Left kidney (tissue), 1 donor: ENCODE measurements at regions not wholly inside any gene's neighbourhood (a gene's known extent, or its start where the extent isn't known, plus 50 kb on each side); places are given as distances from the start of the nearest gene placed in this dataset.
"Not testable (repeated sequence)": the region's sequence is repeated elsewhere in the genome, so short reads cannot be mapped to it uniquely, and the experiment has no call there.

Experiments
- DNase-seq: peaks from one replicate; pipeline ENCODE4 v3.0.0-alpha.2; 2013

DNA sequence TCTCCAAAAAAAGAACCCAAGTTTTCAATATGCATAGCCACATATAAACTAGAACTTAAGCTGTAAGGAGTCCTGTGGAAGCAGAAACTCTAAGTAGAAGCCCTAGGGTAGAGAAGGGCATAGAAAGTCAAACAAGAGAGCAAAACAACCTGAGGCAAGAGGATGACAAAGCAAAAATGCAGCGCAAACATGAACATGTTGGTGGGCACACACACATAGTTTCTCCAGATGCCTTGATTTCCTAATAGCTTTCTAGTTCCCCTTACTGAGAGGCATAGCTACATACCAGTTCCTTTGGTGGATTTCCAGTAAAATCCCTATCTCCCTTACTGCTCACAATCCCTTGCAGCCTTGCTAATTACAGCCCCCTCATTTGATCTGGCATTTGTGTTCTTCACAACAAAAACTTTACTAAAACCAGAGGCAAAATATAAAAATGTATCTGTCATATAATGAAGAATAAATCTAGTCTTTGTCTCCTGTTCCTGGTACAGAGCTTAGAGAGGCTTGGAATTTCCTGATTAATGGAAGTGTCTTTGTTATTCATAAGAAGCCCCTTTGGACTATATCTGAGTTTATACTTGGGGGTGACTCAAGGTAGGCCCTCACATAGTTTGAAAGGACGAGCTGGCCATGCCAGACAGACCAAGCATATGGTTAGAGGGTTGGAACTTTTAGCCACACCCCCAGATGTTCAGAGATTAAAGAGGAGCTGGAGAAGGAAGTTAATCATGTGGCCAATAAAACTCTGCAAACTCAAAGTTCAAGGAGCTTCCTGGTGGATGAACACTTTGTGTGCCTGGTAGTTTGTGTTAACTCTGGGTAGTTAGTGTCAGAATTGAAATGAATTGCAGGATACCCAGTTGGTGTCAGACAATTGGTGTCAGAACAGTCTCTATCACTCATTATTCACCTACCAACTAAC is 52.7 kb upstream of the ZCCHC13 start:
- no peak for DNase-seq

DNA sequence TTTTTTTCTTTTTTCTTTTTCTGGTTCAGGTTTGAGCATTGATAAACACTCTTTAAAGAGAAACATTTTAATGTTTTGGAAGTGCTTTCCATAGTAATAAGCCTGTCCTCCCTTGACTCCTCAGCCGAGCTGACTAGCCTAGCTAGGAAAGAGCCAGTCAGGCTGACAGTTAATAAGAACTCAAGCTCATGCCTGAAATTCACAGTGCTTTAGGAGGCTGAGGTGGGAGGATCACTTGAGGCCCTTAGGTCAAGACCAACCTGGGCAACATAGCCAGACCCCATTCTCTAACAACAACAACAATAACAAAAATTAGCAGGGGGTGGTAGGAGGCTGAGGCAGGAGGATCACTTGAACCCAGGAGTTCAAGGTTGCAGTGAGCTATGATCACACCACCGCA is 53.4 kb upstream of the ZCCHC13 start:
- no peak for DNase-seq

DNA sequence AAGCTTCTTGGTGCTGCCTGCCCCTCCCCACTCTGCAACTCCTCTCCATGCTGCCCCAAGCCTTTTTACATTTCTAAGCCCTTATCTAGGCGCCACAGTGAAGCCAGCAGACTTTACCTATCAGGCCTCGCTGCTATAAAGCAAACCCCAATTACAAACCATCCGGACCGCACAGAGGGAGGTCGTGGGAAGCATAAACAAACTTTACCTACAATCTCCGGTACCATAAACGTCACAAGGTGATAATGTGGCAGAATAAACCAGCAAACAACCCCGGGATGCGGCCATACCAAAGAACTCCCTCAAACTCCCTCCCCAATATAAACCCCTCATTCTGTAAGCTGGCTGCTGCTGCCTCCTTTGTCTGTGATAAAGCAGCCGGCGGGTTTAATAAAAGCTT is 54.0 kb upstream of the ZCCHC13 start:
- no peak for DNase-seq

DNA sequence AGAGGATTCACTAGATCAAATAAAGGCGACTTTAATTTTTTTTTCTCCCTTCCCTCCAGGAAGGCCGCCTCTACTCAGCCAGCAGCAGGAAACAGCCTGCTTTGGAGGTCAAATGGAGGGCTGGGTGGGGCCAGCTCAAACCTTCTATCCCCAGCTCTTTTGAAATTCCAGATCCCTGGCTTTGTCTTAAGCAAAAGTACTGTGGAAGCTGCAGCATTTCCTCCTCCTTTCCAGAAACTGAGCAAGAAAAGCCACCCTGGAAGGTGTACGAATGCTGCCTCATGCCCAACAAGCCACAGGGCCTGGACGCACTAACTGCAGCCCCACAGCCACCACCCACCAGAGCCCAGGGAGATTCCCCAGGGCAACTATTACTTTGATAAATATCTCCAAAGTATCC is 55.1 kb upstream of the ZCCHC13 start:
- DNase-seq, result no peak

DNA sequence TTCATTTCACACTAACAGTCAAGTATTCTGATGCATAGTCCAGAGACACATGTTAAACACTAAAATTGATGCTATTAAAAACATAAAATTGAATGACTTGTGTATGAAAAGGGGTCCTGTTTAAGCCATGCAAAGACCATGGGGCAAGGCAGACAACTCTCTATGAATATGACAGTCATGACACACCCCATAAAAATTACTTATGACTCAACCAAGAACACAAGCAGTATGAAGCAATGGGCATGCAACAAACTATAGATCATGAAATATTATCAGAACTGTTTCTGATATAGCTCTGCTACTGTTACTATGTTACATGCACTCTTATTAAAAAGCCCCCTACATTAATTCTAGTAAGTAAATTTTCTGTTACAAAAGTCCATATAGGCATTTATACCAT is 57.5 kb upstream of the ZCCHC13 start:
- DNase-seq, result no peak

DNA sequence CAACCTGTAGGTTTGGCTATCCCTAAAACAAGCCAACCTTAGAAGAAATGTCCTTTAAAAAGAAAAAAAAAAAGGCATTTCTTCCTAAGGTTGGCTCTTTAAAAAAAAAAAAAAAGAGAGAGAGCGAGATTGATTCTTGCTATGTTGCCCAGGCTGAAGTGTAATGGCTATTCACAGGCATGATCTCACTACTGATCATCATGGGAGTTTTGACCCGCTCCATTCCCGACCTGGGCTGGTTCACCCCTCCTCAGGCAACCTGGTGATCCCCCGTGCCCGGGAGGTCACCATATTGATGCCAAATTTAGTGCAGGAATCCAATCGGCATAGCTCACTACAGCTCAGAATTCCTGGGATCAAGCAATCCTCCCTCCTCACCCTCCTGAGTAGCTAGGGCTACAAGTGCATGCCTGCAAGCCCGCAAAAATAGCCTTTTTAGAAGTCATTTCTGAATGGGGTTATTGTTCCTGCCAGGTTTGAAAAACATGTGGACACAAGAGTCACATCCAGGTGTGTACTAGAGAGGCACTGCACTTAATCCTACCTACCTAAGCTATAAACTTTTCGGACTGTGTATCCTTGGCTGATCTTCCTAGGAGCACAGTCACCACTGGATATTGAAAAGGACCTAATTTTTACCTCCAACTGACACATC is 61.4 kb upstream of the ZCCHC13 start:
- no peak for DNase-seq

DNA sequence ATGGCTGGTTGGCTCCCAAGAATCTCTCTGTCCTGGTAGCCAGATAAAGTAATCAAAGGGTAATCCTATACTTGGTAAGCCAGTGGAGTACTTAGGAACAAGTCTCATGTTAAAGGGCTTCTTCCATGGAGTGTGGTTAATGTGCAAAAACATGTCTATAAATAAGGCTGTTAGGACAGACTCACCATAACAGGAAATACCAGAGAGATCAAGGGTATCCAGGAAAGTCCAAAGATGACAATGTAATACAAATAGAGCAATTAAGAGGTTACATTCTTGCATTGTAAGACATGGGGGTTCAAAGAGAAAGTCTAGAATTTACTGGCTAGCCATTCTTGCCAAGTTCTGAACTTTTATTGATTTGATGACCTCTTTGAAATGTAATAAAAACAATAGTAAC is 61.9 kb upstream of the ZCCHC13 start:
- no peak for DNase-seq

DNA sequence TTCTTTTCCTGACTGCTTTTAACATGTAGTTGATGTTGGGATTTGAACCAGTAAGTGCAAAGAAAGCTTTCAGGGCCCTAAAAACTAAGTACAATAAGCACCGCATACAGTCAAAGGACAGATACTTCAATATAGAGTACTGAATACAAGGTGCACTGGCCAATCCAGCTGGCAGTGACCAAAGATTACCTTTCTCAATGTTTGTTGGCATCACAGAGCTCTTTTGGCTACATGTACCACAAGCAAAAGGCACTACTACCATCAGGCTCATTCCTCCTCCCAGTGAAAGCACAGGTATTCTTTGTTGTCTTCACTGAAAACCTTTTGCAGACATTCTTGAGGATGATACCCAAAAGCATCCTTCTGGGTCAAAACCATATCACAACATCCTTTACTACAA is 65.2 kb upstream of the ZCCHC13 start:
- no peak for DNase-seq

DNA sequence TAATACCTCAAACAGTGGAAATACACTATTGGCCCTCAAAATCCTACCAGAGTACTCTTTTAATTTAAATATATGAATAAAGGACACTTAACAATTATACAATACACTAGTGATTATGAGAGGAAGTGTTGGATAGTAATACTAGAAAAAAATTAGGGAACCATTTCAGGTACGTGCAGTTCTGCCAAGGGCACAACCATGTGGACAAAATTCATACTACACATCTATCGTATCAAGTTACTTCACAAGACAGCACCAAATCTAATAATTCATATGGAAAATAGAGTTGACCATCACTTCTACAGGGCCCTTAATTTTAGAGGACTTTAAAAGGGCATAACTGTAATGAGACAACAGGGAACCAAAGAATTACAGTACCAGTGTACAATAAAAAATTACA is 69.2 kb upstream of the ZCCHC13 start:
- no peak for DNase-seq

DNA sequence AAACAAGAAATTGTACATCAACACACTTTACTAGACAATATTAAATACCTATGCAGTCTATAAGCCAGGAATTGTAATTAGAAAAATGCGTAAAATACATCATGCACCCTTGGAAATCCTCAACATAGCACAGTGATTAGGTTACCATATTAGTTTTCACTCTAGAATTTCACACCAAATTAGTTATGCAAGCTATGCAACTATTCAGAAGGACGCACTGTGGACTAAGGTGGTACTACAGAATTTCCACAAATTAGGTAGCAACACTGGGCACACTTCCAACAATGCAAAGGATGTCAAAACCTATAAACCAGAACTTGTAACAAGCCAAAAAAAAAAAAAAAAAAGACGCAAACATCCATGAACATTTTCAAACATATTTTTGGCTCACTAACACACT is 71.1 kb upstream of the ZCCHC13 start:
- DNase-seq, result peak; percentile 11

DNA sequence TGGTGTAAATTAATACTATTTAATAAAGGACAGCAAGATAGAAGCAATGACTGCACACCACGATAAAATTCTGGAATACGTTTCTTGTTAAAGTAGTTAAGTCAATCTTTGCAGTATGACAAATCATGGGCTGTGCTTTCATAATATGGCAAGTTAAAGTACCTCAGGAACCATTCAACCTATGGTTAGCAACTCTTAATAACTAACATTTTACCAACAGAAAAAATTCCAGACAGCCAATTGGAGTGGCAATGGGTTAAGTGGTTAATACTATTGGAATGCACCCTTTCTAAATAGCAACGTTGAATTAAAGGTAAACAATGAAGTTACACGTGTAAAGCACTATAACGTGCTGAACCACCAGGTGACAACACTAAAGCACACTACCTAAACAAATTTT is 72.4 kb upstream of the ZCCHC13 start:
- no peak for DNase-seq

DNA sequence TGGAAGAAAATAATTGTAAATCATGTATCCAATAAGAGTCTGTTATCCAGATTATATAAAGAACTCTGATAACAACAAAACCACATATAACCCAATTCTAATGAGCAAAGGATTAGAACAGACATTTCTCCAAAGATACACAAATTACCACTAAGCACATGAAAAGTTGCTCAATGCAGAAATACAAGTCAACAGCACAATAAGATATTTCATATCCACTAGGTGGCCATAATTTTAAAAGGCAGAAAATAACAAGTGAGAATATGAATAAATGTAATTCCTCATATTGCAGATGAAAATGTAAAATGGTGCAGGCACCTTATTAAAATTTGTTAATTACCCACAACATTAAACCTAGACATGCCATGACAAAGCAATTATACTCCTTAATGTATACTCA is 73.9 kb upstream of the ZCCHC13 start:
- no peak for DNase-seq

DNA sequence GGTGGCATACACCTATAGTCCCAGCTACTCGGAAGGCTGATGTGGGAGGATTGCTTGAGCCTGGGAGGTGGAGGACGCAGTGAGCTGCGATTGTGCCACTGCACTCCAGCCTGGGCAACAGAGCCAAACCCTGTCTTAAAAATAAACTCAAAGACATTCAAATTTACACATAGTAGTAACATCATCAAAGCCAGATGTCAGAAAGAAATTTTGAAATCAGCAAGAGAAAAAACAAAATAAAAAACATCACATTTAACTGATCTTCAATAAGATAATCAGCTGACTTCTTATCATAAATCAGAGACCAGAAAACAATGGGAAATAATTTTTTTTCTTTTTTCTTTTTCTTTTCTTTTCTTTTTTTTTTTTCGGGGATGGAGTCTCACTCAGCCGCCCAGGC is 78.9 kb upstream of the ZCCHC13 start:
- DNase-seq, result no peak

DNA sequence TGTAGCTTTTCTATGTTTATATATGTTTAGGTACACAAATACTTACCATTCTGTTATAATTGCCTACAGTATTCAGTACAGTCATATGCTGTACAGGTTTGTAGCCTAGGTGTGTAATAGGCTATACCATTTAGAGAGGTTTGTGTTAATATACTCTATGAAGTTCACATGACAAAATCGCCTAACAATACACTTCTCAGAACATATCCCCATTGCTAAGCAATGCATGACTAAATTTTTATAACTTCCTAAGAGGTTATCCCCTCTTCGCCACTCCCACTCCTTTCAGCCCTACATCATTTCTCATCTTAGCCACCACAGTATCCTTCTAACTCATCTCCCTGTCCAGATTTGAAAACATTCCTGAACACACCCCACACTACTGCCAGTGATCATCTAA is 83.7 kb upstream of the ZCCHC13 start:
- no peak for DNase-seq

DNA sequence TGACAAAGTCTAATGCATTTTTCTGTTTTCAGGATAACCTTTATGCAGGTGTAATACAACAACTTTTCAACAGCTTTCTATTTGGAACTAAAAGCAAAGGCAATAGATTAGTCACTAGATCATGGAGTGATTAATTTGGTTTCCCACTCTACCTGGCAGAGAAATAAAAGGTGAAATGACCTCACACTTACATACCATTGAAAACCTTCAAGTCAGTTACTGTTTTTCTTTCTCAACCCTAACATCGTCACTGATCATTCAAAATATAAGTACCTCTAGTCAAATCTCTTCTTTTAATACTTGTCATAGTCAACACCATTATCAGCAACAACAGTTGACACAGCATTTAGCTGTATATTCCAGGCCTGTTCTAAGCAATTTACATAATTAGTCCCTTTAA is 85.1 kb upstream of the ZCCHC13 start:
- no peak for DNase-seq

DNA sequence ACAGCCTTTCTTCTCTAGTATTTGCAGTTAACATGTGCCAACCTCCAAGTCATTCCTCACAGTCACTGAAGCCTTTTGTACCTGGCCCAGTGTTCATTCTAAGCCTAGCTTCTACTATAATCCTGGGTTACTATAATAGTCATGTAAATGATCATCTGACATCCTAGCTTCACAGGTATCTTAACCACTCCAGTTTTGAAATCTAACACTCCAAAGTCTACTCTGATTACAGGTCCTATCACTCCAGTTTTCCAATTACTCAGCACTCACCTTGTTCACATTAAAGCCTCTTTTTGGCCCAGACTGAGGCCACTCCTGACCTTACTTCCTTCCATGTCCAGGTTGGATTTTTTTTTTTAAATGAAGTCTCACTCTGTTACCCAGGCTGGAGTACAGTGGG is 87.6 kb upstream of the ZCCHC13 start:
- DNase-seq, result no peak

DNA sequence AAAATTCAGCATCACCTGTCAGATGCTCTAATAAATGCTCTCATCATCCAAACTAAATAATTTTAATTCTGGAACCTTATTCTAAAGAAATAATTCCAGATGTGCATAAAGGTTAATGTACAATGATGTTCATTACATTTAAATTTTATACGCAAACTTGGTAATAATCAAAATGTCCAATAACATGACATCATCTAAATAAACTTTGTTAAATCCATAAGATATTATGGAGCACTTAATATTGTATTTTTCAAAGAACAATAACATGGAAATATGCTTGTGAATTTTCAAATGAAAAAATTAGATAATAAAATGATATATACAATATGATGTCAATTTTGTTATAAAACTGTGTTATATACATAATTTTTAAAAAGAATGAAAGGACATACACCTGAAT is 92.1 kb upstream of the ZCCHC13 start:
- DNase-seq, result no peak

DNA sequence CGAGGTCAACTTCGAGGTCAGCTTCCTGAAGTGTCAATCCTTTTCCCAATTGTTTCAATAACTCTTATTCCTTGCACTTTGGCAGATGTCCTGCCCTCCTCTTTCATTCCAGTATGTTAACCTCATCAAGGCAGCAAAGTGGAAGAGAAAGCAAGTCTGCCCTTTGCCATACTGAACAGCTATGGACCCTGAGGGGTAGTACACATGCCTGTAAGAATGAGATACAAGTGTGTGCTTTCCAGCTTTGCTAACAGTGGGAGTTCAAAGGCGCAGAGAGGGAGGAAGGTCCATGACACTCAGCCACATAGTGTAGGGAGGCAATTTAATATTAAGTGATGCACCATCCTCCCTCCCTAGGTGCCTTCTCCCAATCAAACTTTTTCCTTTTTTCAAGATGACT is 96.4 kb upstream of the ZCCHC13 start:
- DNase-seq, result no peak

DNA sequence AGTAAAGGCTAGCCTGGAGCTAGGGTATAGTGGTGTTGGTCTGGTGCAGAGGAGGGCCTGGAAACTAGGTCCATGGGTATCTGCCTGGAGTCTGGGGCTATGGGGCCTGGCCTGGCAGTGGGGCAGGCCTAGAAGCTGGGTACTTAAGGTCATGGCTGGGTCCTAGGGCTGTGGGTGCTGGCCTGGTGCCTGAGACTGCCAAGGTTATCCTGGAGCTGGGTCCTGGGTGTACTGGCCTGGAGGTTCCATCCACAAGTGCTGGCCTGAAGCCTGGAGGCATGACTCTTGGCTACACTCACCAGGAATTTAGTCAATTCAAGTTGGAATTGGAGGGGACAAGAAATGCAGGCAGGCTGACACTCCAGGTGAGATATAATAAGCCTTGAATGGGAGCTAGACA is 108.4 kb upstream of the ZCCHC13 start:
- no peak for DNase-seq

DNA sequence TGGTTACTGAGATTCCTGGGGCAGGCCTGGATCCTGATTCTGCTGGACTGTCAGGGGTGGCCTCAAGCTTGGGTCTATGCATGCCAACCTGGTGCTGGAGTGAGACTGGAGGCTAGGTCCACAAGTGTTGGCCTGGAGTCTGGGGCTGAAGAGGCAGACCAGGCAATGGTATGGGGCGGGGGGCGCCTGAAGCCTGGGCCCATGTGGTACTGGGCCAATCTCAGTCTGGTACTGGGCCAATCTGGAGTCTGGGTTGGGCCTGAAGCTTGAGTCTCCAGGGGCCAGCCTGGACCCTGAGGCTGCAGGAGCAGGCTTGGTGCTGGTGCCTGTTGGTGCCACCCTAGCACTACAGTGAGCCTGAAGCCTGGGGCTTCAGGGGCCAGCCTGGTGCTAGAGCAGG is 108.9 kb upstream of the ZCCHC13 start:
- DNase-seq, result no peak

DNA sequence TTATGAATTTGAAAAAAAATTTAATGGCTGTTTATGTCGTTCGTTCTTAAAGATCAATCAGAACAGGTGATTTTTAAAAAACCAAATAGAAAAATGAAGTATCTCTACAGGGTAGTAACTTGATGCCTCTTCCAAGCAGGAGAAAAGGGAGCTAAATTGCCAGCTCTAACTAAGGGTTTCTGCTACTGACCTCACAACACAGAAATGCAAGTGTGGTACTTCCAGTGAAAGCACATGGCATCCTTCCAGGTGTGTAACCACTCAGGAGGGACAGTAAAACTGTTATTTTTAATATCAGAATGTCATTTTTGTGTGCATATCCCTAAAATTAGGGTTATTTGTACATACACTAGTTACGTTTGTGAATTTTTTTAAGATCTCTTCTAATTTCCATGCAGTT is 116.8 kb upstream of the ZCCHC13 start:
- DNase-seq, result no peak

DNA sequence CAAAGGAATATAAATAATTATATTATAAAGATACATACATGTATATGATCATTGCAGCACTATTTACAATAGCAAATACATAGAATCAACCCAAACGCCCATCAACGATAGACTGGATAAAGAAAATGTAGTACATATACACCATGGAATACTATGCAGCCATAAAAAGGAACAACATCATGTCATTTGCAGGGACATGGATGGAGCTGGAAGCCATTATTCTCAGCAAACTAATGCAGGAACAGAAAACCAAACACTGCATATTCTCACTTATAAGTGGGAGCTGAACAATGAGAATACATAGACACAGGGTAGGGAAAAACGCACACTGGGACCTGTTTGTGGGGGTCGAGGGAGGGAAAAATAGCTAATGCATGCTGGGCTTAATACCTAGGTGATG is 120.9 kb upstream of the ZCCHC13 start:
- DNase-seq, result not testable (repeated sequence)

DNA sequence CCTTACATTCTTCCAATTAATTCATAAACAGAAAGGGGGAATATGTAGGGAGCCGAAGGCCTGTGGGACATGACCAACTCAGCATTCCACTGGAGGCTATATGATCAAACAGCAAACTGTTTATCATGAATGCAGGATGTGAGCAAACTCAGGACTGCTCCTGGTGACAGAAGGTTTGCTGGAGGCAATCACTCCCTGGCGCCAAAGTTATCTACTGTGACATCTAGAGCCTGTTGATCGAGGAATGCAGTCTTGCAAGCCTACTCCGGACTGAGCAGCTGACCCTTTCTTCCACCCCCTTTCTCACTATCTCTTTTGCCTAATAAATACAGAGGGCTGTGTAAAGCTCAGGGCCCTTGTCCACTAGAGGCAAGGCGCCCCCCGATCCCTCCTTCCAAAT is 122.0 kb upstream of the ZCCHC13 start:
- DNase-seq, result not testable (repeated sequence)

DNA sequence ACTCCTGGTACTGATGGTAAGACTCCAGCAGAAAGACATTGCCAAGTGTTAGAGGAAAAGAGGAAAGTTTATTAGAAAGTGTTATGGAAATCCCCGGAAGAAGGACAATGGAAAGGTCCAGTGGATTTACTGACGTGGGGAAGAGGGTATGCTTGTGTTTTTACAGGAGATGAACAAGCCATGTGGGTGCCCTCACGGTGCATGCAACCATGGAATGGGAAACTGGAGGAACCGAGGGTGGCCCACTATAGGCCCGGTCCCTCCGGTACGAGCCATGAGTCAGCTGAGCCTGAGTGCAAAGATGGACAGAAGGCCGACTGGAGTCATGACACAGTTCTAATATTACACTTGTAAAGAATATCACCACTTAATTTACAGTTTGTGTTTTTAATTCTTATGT is 123.3 kb upstream of the ZCCHC13 start:
- no peak for DNase-seq
